Endothelial cell of umbilical vein (primary cell): ENCODE measurements at regions not wholly inside any gene's neighbourhood (a gene's known extent, or its start where the extent isn't known, plus 50 kb on each side); places are given as distances from the start of the nearest gene placed in this dataset.
A peak's percentile ranks its signal among the peaks of the same experiment; 100 is the strongest.

Source experiments
- BruUV-seq: library from RNA; stranded (reverse); fragments of 400-500 nt; replicated peaks from 2 replicates; lab custom pipeline; 2021; lab: Mats Ljungman, UMichigan
- CTCF ChIA-PET: fragments of 300-600, 350-600 bp; sonication (Branson Sonifier 250); formaldehyde crosslinking; loops from one replicate; lab custom pipeline; 2021; ENCODE audit warnings: antibody characterized with exemption, inconsistent platforms; lab: Charles Lee
- POLR2A ChIA-PET: fragments of 300-600, 350-600 bp; sonication (Branson Sonifier 250); formaldehyde crosslinking; loops from one replicate; lab custom pipeline; 2021; ENCODE audit warnings: antibody characterized with exemption, inconsistent platforms; lab: Charles Lee
- DNase-seq: peaks from one replicate; pipeline ENCODE4 v3.0.0-alpha.2; 2011; ENCODE audit warnings: low read depth, low spot score
- FAIRE-seq: peaks from 2 replicates; lab custom pipeline; 2011; peaks lifted over from hg19 to GRCh38; lab: Jason Lieb, UNC
- H2AFZ ChIP-seq: 2 replicates; pipeline ENCODE4 v1.6.0; 2012; ENCODE audit warnings: low read depth, low read length, control low read depth, inconsistent platforms
- H3K27ac ChIP-seq: 2 replicates; pipeline ENCODE4 v1.5.1; 2011; ENCODE audit warnings: low read depth, mild to moderate bottlenecking, control low read depth, low read length, moderate library complexity; ENCODE audit not compliant: insufficient read depth
- H3K27me3 ChIP-seq, 2 experiments: 2 replicates each; pipeline versions ENCODE4 v1.6.0 to v1.6.1; 2011; ENCODE audit warnings: low read length in 2 of 2, mixed read lengths in 1 of 2; ENCODE audit not compliant: control insufficient read depth in 2 of 2, insufficient read depth in 2 of 2
- H3K36me3 ChIP-seq, 2 experiments: 2 replicates in 1 of 2; 3 replicates in 1 of 2; pipeline ENCODE4 v1.5.1; 2011; ENCODE audit warnings: low read length in 2 of 2, mild to moderate bottlenecking in 1 of 2, moderate library complexity in 1 of 2; ENCODE audit not compliant: control insufficient read depth in 2 of 2, insufficient read depth in 2 of 2; ENCODE audit errors: extremely low read depth in 1 of 2
- H3K4me1 ChIP-seq: 3 replicates; pipeline ENCODE4 v1.5.1; 2011; ENCODE audit warnings: mild to moderate bottlenecking, low read length; ENCODE audit not compliant: control insufficient read depth, insufficient read depth; ENCODE audit errors: extremely low read depth
- H3K4me2 ChIP-seq: 2 replicates; pipeline ENCODE4 v1.6.1; 2011; ENCODE audit warnings: low read length, control low read depth, mixed read lengths; ENCODE audit not compliant: insufficient read depth
- H3K4me3 ChIP-seq, 3 experiments: fragments of 200-600 bp in 1 of 3; sonication (generic), shearing (Covaris generic) in 1 of 3; replicated peaks in 1 of 3; 2 replicates each; pipeline ENCODE4 v1.5.1; 2011 to 2016; ENCODE audit warnings: control low read depth in 3 of 3, low read length in 3 of 3, mild to moderate bottlenecking in 2 of 3, inconsistent platforms in 1 of 3, low read depth in 1 of 3, moderate library complexity in 1 of 3; ENCODE audit not compliant: insufficient read depth in 1 of 3
- H3K79me2 ChIP-seq: 2 replicates; pipeline ENCODE4 v1.6.0; 2012; ENCODE audit warnings: low read length, inconsistent platforms; ENCODE audit not compliant: control insufficient read depth, insufficient read depth
- H3K9ac ChIP-seq: replicated peaks from 2 replicates; pipeline ENCODE3; 2011; ENCODE audit warnings: low read length, control low read depth; ENCODE audit not compliant: insufficient read depth; ENCODE audit errors: extremely low read depth
- H3K9me1 ChIP-seq: replicated peaks from 3 replicates; pipeline ENCODE4 v1.6.0; 2011; ENCODE audit warnings: mild to moderate bottlenecking, low read length; ENCODE audit not compliant: control insufficient read depth, insufficient read depth; ENCODE audit errors: extremely low read depth
- H3K9me3 ChIP-seq: replicated peaks from 2 replicates; pipeline ENCODE4 v1.5.1; 2012; ENCODE audit warnings: low read length, inconsistent platforms; ENCODE audit not compliant: control insufficient read depth, insufficient read depth
- H4K20me1 ChIP-seq: replicated peaks from 2 replicates; pipeline ENCODE3; 2011; ENCODE audit warnings: mild to moderate bottlenecking, low read length; ENCODE audit not compliant: control insufficient read depth, insufficient read depth; ENCODE audit errors: extremely low read depth
- CTCF ChIP-seq, 2 donors: IDR thresholded peaks; 1 replicate in 1 of 2; 2 replicates in 1 of 2; pipeline ENCODE4 v1.5.1; 2011; ENCODE audit warnings: low read length in 2 of 2, mild to moderate bottlenecking in 2 of 2, moderate library complexity in 2 of 2, control low read depth in 1 of 2, inconsistent platforms in 1 of 2, low read depth in 1 of 2; ENCODE audit not compliant: insufficient read depth in 1 of 2; ENCODE audit errors: extremely low read depth in 1 of 2
- EZH2 ChIP-seq: IDR thresholded peaks from 2 replicates; pipeline ENCODE4 v1.6.1; 2012; ENCODE audit warnings: borderline replicate concordance, low read depth, mild to moderate bottlenecking, moderate library complexity, low read length, inconsistent platforms; ENCODE audit not compliant: severe bottlenecking
- FOS ChIP-seq: IDR thresholded peaks from 2 replicates; pipeline ENCODE4 v1.6.1; 2011; ENCODE audit warnings: mild to moderate bottlenecking, low read length, moderate library complexity, borderline replicate concordance; ENCODE audit not compliant: insufficient read depth
- GATA2 ChIP-seq: IDR thresholded peaks from 2 replicates; pipeline ENCODE4 v1.7.0; 2011; ENCODE audit warnings: low read depth, mild to moderate bottlenecking, moderate library complexity, mixed read lengths, low read length; ENCODE audit not compliant: insufficient read length, insufficient read depth
- JUN ChIP-seq: IDR thresholded peaks from 2 replicates; pipeline ENCODE4 v1.6.1; 2011; ENCODE audit warnings: borderline replicate concordance, low read depth; ENCODE audit not compliant: insufficient read length, insufficient read depth
- MYC ChIP-seq: IDR thresholded peaks from one replicate; pipeline ENCODE4 v1.6.1; 2011; ENCODE audit warnings: mild to moderate bottlenecking, low read depth, low read length
- POLR2A ChIP-seq: IDR thresholded peaks from 2 replicates; pipeline ENCODE4 v1.6.1; 2012; ENCODE audit warnings: low read depth, mild to moderate bottlenecking, control low read depth, low read length
- POLR2AphosphoS5 ChIP-seq: IDR thresholded peaks from 2 replicates; pipeline ENCODE4 v1.6.1; 2012; ENCODE audit warnings: low read depth, mild to moderate bottlenecking, control low read depth, low read length, moderate library complexity; ENCODE audit not compliant: insufficient read depth
- dilution Hi-C: fragments of 300-500 bp; cut with MboI; formaldehyde crosslinking; loops from one replicate; pipeline ENCODE4 v1.15.0; 2019; ENCODE audit warnings: low sequenced_read_pairs; ENCODE audit not compliant: extremely low pct_ligation_motif_present
- intact Hi-C: fragments of 100-400 bp; cut with micrococcal nuclease; formaldehyde crosslinking; loops from one replicate; pipeline ENCODE4 v1.10.0; 2022
- TF ChIP-seq, protein P1 (sequence below): IDR thresholded peaks from 2 replicates; pipeline ENCODE4 v1.6.1; 2011; ENCODE audit not compliant: insufficient read depth, insufficient read length

DNA sequence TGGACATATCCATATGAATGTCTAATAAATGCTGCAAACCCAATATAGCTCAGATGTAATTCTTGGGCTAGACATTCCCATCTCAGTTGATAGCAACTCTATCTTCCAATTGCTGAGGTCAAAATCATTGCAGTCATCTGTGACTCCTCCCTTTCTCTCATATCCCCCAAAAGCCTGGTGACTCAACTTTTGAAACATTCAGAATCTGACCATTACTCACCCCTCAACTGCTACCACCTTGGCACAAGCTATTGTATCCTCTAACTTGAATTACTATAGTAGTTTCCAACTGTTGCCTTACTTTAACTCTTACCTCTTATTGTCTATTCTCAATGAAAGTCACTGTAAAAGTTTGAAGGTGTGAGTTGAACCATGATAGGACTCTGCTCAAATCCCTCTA is 600.1 kb upstream of the RGMB start:
- BruUV-seq = no TSS peak
- TF ChIP-seq CTCF (IDR thresholded peaks at IDR 0.05; ENCODE audit: extremely low read depth in 1 of 2, insufficient read depth in 1 of 2, low read depth in 1 of 2, low read length in 2 of 2) (no peak), GATA2 (no peak), FOS (peak; percentile 57), POLR2AphosphoS5 (no peak)
- TF ChIP-seq, protein P1, sequence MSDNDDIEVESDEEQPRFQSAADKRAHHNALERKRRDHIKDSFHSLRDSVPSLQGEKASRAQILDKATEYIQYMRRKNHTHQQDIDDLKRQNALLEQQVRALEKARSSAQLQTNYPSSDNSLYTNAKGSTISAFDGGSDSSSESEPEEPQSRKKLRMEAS = no peak
- Histone ChIP-seq H3K9me1 (no peaks in the 10 kb centered on the region), H4K20me1 (no peaks in the 10 kb centered on the region), H3K4me2 (no peak overlapping the region), H3K36me3 (no peaks in the 10 kb centered on the region), H3K4me1 (no peaks in the 10 kb centered on the region), H3K9me3 (no peaks in the 10 kb centered on the region), H2AFZ (no peak overlapping the region), H3K9ac (no peak overlapping the region), H3K27ac (no peak overlapping the region), H3K4me3 (no peak overlapping the region), H3K27me3 (no peaks in the 10 kb centered on the region), H3K79me2 (no peaks in the 10 kb centered on the region)
- dilution Hi-C loops (no loop called here), intact Hi-C loops (loop anchor here (10.0 kb wide), 1 partner anchor 639 kb away; no protein-coding TSS in a partner anchor)
- DNase-seq (no peak), FAIRE-seq (no peak)
- ChIA-PET POLR2A (no interaction called here), CTCF (interaction anchor here (1.5 kb wide), 1 partner anchor 10 kb away, joined by 3 read pairs; no protein-coding TSS in a partner anchor)

DNA sequence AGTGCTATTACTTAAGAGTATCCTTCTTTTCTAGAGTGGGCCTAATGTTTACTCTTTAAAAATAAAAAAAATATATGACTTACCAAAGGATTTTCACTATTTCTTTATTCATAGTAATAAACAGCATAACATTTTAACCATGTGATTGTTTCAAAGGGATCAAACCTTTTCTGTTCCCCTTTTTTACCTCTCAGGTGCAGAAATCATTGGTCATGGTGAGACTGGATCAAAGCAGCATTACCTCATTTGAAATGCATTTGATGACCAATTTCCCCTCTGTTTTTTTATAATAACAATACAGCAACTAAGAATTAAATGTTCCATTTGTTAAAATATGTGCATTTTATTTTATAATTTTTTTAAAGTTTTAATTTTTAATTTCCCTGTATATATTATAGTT is 598.0 kb upstream of the RGMB start:
- FAIRE-seq (no peak), DNase-seq (no peak)
- Histone ChIP-seq H3K36me3 (no peaks in the 10 kb centered on the region), H3K9ac (no peak overlapping the region), H3K27me3 (no peaks in the 10 kb centered on the region), H3K27ac (no peak overlapping the region), H4K20me1 (no peaks in the 10 kb centered on the region), H2AFZ (no peak overlapping the region), H3K79me2 (no peaks in the 10 kb centered on the region), H3K9me3 (no peaks in the 10 kb centered on the region), H3K4me3 (no peak overlapping the region), H3K9me1 (no peaks in the 10 kb centered on the region), H3K4me1 (no peaks in the 10 kb centered on the region), H3K4me2 (no peak overlapping the region)
- ChIA-PET POLR2A (no interaction called here), CTCF (no interaction called here)
- no TSS peak for BruUV-seq
- intact Hi-C loops (loop anchor here (10.0 kb wide), 1 partner anchor 641 kb away; no protein-coding TSS in a partner anchor), dilution Hi-C loops (no loop called here)
- TF ChIP-seq, protein P1 = no peak
- TF ChIP-seq MYC (no peak), POLR2A (no peak), GATA2 (no peak), FOS (no peak), EZH2 (no peak), POLR2AphosphoS5 (no peak), CTCF (IDR thresholded peaks at IDR 0.05; ENCODE audit: extremely low read depth in 1 of 2, insufficient read depth in 1 of 2, low read depth in 1 of 2, low read length in 2 of 2) (no peak), JUN (no peak)
